ENCODE measurements at regions not wholly inside any gene's neighbourhood (a gene's known extent, or its start where the extent isn't known, plus 50 kb on each side); places are given as distances from the start of the nearest gene placed in this dataset.

DNA sequence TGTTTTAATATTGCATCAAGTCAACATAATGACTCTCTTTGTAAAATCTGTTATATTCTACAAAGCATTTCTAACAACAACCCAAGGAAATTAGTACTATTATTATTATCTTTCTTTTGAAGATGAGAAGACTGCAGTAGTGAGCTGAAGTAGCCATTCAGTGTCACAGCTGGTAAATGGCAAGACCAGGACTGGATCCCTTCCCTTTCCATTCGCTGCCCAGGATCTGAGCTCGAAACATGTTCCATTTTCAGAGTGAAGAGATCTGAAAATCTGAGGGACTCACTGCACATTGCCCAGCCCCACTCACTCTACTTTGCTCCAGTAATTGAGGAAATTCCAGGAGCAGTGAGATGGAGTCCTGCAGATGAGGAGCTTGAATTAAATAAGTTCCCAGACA lies 240.0 kb upstream of the BLID start:
- TF ChIP-seq, protein P1, sequence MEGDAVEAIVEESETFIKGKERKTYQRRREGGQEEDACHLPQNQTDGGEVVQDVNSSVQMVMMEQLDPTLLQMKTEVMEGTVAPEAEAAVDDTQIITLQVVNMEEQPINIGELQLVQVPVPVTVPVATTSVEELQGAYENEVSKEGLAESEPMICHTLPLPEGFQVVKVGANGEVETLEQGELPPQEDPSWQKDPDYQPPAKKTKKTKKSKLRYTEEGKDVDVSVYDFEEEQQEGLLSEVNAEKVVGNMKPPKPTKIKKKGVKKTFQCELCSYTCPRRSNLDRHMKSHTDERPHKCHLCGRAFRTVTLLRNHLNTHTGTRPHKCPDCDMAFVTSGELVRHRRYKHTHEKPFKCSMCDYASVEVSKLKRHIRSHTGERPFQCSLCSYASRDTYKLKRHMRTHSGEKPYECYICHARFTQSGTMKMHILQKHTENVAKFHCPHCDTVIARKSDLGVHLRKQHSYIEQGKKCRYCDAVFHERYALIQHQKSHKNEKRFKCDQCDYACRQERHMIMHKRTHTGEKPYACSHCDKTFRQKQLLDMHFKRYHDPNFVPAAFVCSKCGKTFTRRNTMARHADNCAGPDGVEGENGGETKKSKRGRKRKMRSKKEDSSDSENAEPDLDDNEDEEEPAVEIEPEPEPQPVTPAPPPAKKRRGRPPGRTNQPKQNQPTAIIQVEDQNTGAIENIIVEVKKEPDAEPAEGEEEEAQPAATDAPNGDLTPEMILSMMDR (IDR thresholded peaks at IDR 0.05 in 2 of 3, conservative IDR thresholded peaks at IDR 0.05 in 1 of 3; ENCODE audit: borderline replicate concordance in 1 of 3, insufficient read depth in 1 of 3, low read depth in 2 of 3, low read length in 2 of 3): no peak
- TF ChIP-seq FOSL1 (IDR thresholded peaks at IDR 0.05; ENCODE audit: low read depth) (no peak), POLR2A (IDR thresholded peaks at IDR 0.05; ENCODE audit: borderline replicate concordance, extremely low read depth, insufficient read depth, insufficient read length) (no peak), POLR2AphosphoS5 (IDR thresholded peaks at IDR 0.05; ENCODE audit: low read depth, low read length) (no peak)

Measured in HCT116 (cell line).